HG02798 (cell line): ENCODE measurements at regions not wholly inside any gene's neighbourhood (a gene's known extent, or its start where the extent isn't known, plus 50 kb on each side); places are given as distances from the start of the nearest gene placed in this dataset.
"Not testable (repeated sequence)": the region's sequence is repeated elsewhere in the genome, so short reads cannot be mapped to it uniquely, and the experiment has no call there.

Experiments used
- ATAC-seq: cut with Tn5 transposase; IDR thresholded peaks from one replicate; pipeline ENCODE4 v1.9.1; 2021; ENCODE audit warnings: mild to moderate bottlenecking; ENCODE audit not compliant: unreplicated experiment, poor library complexity

DNA sequence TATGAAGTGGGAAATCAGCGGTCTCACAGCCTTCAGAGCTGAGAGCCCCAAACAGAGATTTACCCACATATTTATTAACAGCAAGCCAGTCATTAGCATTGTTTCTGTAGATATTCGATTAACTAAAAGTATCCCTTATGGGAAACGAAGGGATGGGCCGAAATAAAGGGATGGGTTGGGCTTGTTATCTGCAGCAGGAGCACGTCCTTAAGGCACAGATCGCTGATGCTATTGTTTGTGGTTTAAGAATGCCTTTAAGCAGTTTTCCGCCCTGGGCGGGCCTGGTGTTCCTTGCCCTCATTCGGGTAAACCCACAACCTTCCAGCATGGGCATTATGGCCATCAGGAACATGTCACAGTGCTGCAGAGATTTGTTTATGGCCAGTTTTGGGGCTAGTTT, 580.3 kb upstream of the CHD1 start:
- not testable (repeated sequence) for ATAC-seq

DNA sequence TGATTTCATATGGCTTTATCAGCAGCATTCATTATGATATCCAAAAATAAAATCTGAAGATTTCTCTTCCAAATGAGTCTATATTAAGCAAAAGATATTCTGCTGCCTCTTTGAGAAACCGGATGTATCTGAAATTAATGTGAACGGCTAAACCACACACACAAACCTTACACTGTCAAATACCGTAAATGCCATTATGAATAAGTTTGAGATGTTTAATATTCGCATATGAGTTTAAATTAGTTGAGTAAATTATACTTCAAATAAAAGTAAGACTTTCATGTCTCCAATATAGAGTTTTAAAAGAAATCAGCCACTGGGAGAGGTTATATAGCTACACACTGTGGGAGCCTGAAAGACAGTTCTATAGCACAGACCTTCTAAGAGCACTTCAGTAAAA, 566.6 kb upstream of the CHD1 start:
- not testable (repeated sequence) for ATAC-seq

DNA sequence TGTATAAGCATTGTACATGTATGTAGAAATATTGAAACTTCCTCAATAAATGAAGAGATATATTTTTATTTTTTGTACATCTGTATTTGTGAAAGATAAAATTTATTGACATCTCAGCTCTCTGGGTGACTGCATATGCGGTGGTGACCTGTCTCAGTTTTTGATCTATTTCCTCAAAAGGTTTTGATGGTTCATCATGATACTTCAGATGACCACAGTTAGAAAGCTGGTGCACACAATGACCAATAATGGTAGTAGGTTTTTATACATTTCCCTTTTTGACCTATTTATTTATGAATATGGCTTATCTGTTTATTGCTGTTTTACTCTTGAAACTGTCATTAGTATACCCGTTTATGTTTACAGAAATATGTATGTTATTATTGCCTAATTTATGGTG, 549.6 kb upstream of the CHD1 start:
- ATAC-seq, result not testable (repeated sequence)

DNA sequence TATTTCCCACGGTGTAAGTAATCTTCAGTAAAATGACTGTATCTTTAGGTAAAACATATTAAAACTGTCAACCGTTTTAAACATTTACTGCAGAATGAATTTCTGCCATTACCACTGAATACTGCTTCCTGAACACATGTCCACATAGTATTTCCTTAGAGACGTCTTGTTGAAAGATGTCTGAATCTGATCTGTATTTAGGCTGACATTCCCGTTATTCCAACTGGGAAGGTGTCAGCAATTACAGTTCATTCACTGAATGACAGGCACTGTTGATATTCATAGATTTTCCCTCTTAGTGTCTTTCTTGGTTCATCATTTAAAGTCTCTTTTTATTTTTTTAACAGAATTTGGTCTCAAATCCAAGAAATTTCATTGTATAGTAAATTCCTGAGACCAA, 544.5 kb upstream of the CHD1 start:
- not testable (repeated sequence) for ATAC-seq

DNA sequence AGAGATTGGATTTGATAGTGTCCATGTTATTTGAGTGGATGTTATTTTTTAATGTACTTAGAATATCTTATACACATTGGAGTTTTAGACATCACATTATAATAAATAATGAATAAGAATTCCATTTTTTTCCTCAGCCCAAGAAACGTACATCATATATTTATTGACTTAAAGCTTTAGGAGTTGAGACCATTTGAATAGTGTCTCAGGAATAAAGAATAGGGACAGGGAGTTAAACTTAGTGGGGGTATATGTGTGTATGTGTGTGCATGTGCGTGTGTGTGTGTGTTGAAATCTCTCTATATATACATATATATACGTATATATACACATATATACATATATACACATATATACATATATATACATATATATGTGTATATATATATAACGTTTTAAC, 542.9 kb upstream of the CHD1 start:
- not testable (repeated sequence) for ATAC-seq

DNA sequence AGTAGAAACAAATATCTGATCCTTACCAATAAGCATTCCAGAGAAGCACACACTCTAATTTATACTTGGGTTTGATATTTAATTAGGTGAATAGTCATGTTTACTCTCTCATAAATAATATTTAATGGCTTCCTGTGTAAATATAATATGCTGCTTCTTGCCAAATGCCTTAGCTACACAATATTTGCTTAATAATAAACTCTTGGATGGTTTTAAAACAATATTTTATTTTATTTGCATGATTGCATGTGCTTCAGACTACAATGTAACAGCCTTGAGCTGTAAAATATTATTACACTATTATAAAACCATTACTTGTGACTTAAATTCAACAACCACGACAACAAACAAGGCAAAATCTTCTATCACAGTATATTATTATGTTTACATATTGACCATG, 542.4 kb upstream of the CHD1 start:
- ATAC-seq, result not testable (repeated sequence)

DNA sequence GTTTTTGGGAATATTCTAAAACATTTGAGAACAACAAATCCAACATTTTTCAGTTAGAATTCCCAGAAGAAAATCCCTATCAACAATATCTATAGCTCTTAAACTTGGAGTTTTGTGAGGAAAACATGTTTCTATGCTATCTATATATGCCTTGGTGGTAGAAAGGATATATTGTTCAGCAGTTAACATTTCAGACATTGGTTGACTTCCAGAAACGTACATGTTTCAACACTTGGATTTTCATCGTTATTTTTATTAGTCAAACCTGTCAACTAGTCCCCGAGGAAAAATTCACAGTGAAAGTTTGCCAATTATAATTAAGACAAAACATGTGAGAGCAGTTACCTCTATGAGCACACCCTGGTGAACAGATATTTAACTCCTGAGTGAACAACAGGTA, 541.8 kb upstream of the CHD1 start:
- not testable (repeated sequence) for ATAC-seq

DNA sequence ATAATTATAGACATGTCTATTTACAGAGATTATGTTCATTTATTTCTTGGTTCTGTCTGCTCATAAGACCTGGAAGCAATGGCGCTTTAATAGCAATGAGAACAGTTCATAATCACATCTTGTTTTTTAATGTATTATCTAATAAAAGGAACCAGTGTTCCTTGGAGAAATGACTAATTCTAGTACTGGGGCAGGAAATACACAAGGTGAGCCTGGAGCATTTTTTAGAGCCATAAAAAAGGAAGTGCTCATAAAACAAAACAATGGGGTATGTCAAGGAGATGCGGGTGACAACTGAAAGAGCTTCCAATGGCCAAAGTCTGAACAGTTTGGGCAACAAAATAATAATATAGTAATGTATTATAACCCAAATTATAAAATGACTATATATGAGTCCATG, 531.9 kb upstream of the CHD1 start:
- ATAC-seq, result no peak

DNA sequence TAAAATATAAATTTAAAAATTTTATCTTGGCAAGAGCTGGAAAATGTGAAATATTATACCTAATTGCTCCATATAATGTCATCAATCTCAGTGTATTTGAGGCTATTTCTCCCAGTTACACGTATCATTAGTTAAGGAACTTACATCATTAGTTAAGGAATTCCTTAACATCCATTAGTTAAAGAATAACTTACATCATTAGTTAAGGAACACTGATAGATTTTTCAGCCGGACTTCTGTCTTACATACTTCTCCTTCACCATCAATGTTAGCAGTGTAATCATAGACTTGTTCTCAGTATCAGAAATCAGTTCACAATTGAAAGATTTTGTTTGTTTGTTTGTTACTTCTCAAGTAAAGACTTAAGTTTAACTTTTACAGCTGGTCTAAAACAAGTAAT, 524.4 kb upstream of the CHD1 start:
- ATAC-seq, result no peak

DNA sequence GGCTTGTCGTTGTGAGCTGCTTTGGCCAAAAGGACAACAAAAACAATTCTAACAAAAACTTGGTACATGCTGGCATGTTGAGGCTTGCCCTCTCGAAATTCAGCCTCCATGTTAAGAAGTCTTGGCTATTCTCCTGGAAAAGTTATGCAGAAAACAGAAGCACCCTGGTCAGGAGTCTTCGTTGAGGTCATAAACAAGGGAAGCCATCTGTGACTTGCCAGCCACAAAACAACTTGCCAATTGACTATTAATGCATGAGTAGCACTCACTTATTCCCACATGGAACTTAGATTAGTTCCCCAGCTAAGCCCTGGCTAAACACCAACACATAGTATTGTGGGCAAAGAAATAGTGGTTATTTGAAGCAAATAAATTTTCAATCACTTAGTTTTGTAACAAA, 521.0 kb upstream of the CHD1 start:
- no peak for ATAC-seq

DNA sequence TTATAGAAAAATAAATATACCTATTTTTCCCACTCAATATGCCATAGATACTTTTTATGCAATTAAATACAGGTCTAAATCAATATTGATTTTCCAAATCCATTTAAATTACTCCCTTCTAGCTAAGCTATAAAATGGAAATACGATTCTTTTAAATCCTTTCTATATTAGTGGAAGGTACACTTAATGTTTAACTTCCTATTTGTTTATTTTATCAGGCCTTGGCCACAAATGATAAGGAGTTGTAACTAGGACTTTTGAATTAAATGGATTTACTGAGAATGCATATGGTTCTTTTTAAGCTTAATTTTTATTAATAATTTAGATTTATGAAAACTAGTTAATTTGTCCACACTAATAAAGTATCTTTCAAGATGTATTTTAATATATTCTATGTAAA, 517.0 kb upstream of the CHD1 start:
- no peak for ATAC-seq

DNA sequence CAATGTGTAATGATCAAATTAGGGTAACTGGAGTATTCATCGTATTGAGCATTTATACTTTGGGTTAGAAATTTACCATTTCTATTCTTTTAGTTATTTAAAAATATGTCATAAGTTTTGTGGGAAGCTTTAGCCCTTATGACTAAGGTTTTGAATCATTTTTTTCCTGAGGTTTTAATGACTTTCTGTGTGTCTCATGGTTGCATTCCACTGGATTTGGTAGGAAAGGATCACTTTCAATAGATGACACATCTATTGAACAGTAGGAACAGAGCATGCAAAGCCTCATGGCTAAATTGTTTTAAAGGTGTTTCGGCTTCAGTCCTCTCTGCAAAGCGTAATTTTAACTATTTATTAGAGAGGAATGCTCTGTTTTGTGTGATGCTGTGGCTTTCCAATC, 512.4 kb upstream of the CHD1 start:
- no peak for ATAC-seq

DNA sequence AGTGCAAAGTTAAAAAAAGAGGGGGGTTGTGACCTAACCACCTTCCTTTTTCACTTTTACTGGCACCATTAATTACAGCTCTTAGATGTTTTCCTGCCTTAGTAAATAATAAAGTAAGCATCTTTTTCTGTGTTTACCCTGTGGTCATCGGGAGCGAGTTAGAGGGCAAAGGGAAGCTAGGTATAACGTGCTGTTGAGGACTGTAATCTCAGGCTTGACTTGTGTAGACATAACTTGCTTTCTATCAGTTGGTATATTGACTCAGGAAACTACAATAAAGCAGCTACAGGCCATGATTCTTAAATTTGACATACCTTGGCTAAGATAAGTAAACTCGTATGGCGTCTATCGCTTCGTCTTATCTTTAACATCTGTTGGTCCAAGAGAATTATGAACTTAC, 509.8 kb upstream of the CHD1 start:
- no peak for ATAC-seq

DNA sequence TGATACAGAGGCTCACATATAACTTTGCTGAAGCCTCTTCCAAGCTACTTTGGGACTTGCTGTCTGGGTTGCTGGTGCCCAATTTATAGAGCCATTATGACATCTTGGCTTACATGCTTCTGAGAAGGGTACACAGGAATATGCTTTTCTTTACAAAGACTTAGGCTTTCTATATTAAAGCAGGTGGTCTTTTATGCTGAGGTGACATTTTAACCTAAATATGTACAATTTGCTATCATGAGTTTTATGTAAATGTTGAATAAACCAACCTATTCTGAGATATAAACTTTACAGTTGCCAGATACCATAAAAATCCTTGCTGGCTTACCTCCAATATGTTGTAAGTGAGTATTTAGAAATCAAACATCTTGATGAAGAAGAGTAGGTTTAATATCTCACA, 509.2 kb upstream of the CHD1 start:
- no peak for ATAC-seq

DNA sequence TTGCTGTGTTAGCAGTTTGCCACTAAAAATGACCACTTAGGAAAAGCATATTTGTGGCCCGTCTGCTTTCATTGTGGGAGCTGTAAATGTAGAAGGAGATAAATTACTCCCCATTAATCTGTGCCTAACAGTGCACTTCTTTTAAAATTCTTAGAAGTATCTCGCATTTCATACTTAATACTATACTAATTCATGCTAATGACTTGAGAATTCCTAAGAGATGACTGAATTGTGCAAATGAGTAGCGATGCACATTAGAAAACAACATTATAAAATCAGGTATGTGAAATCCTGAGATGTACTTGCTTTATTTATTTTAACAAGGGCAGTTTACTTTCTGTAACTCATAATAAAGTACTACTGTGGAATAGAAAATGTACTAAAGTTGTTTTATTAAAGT, 494.6 kb upstream of the CHD1 start:
- not testable (repeated sequence) for ATAC-seq

DNA sequence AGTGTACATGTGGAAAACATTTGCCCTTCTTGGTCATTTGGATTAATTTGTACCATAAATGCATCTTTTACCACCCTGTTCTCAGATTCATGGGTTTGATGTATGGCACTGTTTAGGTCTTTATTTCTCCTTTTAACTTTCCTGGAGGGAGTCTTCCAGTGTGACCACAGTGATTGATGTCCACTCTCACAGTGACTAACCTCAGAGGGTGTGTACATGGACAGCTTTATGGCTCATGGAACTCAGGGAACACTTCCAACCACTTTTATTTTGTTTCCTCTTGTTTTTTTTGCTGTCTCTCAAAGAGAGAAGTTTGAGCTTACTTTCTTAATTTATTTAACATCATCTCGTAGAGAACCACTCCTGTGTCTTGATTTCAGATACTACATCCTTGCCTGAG, 489.8 kb upstream of the CHD1 start:
- not testable (repeated sequence) for ATAC-seq

DNA sequence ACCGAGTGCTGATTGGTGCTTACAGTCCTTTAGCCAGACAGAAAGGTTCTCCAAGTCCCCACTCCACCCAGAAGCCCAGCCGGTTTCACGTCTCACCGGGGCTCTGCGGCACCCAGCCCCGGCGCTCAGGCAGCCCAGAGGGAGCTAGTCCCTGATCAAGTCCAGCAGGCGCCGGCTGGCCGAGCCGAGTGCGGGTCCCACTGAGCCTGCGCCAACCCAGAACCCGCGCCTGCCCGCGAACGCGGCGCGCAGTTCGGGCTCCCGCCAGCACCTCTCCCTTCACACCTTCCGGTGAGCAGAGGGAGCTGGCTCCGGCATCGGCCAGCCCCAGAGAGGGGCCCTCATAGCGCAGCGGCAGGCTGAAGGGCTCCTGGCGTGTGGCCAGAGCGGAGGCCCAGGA, 481.6 kb upstream of the CHD1 start:
- ATAC-seq, result not testable (repeated sequence)

DNA sequence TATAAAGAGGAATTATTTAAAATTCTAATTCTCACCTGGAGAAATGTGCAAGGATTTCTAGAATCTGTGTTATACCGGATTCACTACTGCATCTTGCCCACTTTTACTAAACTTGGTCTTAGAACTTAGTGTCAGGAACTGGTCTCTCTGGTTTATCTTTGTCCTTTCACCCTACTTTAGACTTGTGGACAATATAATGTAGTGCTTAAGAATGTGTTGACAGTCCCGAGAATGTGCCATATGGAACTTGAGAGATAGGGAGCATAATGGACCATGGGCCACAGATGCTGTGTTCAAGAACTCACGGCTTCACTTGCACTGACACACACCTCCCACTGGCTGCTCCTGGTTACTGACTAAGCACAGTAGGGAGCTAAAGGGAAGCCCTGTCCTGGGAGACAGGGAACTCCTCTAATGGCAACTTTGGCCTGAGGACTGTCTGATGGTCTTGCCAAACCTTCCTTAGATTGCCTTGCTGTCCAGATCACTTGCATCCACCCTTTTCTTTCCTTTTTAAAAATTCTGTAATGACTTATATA, 476.0 kb upstream of the CHD1 start:
- not testable (repeated sequence) for ATAC-seq

DNA sequence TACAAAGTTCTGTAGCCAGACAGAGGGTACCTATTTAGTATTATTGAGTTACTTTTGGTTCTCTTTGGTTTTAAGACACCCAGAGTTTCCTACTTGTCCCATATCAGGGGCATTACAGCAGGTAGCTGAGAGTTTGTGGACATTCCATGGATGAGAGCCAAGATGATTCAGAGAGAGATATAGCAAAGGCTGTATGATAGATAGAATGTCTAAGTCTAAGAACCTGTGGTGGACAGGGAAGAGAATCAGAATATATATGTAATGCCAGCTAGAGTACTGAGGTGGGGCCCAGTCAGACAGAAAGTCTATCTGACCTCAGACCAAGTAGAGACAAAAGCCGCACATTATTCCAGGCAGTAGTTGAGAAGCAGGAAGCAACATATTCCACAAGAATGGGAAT, 471.8 kb upstream of the CHD1 start:
- not testable (repeated sequence) for ATAC-seq

DNA sequence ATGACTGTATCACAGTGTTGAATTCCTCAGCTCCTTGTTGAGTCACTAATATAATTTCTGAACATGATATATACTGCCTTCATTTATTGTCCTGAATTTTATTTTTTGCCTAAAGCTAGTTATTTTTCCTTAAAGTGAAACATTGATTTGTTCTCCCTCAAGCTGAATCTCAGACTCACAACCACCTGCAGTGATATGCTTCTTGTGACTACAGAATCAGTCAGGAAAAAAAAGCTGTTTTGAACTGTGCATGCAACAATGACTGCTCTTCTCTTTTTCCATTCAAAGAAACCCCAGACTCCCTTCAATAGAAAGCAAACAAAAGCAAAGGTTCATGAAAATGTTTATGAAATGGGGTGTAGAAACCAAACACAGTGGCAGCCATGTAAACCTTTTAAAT, 470.2 kb upstream of the CHD1 start:
- no peak for ATAC-seq

DNA sequence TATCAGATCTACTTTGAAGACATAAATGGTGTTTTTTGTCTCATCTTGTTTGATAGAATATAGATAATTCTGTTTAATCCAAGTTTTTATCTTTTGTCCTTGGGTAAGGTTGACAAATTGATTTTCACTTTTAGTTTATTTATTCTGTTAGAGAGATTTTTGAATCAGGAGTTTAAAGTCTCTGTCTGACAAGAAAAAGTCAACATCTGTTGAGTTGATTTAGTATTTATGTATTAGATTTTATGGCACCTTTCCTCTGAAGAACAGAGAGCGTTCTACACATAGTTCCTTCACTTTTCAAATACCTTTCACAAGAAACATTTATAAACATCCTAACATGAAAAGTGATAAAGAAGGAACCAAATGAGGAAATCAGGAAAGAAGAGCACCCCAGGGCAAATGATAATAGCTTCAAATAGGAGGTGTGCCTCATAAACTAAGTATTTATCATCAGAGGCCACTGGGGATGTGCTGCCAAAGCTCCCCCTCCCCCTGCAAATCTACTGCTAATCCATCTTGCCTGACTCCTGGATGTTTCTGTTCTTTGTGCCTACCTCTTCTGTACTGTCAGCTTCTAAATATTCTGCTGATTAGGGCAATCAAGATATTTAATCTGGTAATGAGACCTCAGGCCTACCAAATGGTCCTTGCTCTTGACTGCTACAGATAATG, 457.7 kb upstream of the CHD1 start:
- no peak for ATAC-seq

DNA sequence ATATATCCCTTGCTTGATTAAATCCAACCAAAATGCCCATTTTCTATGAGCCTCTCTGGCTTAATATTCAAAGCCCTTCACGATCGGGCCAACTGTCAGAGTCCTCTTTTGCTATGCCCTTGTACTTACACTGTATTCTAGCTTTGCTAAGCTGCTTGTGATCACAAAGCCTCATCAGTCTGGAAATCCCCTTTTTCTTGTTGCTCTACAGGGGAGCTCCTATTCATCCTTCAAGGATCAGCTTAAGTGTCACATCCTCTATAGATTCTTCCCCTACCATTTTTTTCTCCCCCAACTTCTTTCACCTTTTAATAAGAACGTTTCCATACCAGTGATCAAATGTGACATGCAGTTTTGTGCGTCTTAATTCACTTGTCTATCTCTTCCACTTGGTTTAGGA, 450.4 kb upstream of the CHD1 start:
- ATAC-seq, result no peak
